ENCODE measurements at regions not wholly inside any gene's neighbourhood (a gene's known extent, or its start where the extent isn't known, plus 50 kb on each side); places are given as distances from the start of the nearest gene placed in this dataset.

GRCh38 chr1:103337779-103338178, 187.7 kb upstream of the RNPC3 start:
- H2AFZ ChIP-seq (ENCODE audit: control insufficient read depth, low read depth, low read length): peak overlapping the region; percentile 55; the same call in 1 of the 2 replicates
- no peaks in the 10 kb centered on the region for H4K20me1 ChIP-seq (ENCODE audit: control insufficient read depth, insufficient read depth)
- POLR2A ChIA-PET: no interaction called here
- H3K27ac ChIP-seq (ENCODE audit: control insufficient read depth, insufficient read depth): no peak overlapping the region
- SMC1A ChIA-PET (ENCODE audit: uncharacterized antibody, unreplicated experiment): no interaction called here
- no peaks in the 10 kb centered on the region for H3K79me2 ChIP-seq (ENCODE audit: control insufficient read depth, insufficient read depth, low read length)
- FAIRE-seq (no peak), ATAC-seq (no peak), DNase-seq (ENCODE audit: low read depth, low spot score) (no peak)
- H3K9ac ChIP-seq (ENCODE audit: control insufficient read depth, insufficient read depth, low read length): no peak overlapping the region
- CTCF ChIA-PET: no interaction called here
- in situ Hi-C loops (cut with MboI) (no loop called here), intact Hi-C loops (cut with micrococcal nuclease; ENCODE audit: unreplicated experiment) (no loop called here)
- RAD21 ChIA-PET (ENCODE audit: unreplicated experiment): no interaction called here
- no peaks in the 10 kb centered on the region for H3K27me3 ChIP-seq (replicated peaks in 1 of 2; ENCODE audit: control insufficient read depth in 2 of 2, insufficient read depth in 2 of 2, low read length in 1 of 2)
- H3K4me3 ChIP-seq: no peak overlapping the region
- no peak overlapping the region for H3K4me2 ChIP-seq (ENCODE audit: control insufficient read depth, insufficient read depth)
- H3K4me1 ChIP-seq (ENCODE audit: control insufficient read depth, insufficient read depth, low read length): no peaks in the 10 kb centered on the region
- no peaks in the 10 kb centered on the region for H3K9me3 ChIP-seq (replicated peaks; ENCODE audit: control insufficient read depth, insufficient read depth, low read length)
- no peaks in the 10 kb centered on the region for H3K36me3 ChIP-seq (ENCODE audit: control insufficient read depth in 2 of 2, insufficient read depth in 2 of 2, low read length in 1 of 2)
- WGBS (ENCODE audit: insufficient coverage, insufficient replicate concordance, low lambda C conversion rate, missing lambda C conversion rate): 46% methylated on average over 4 of the region's 4 CpGs
- no TSS peak for BruUV-seq (replicated peaks)
- TF ChIP-seq RCOR1 (conservative IDR thresholded peaks at IDR 0.05; ENCODE audit: low read depth, low read length) (no peak), NBN (IDR thresholded peaks at IDR 0.05) (0 out of 2 replicates have a peak, but pooled peaks have one; percentile 20), MLLT1 (IDR thresholded peaks at IDR 0.05) (peak; percentile 23; the same call in 1 of the 2 replicates)

GRCh38 chr1:103336408-103336807, 189.1 kb upstream of the RNPC3 start:
- CTCF ChIA-PET: no interaction called here
- no peak overlapping the region for H2AFZ ChIP-seq (ENCODE audit: control insufficient read depth, low read depth, low read length)
- POLR2A ChIA-PET: no interaction called here
- intact Hi-C loops (cut with micrococcal nuclease; ENCODE audit: unreplicated experiment): no loop called here
- H3K9me3 ChIP-seq (replicated peaks; ENCODE audit: control insufficient read depth, insufficient read depth, low read length): no peaks in the 10 kb centered on the region
- SMC1A ChIA-PET (ENCODE audit: uncharacterized antibody, unreplicated experiment): interaction anchor here (1.6 kb wide), 1 partner anchor 9 kb away, joined by 4 read pairs; no protein-coding TSS in a partner anchor
- ATAC-seq (no peak), DNase-seq (ENCODE audit: low read depth, low spot score) (no peak), FAIRE-seq (no peak)
- no peak overlapping the region for H3K9ac ChIP-seq (ENCODE audit: control insufficient read depth, insufficient read depth, low read length)
- no peaks in the 10 kb centered on the region for H3K79me2 ChIP-seq (ENCODE audit: control insufficient read depth, insufficient read depth, low read length)
- 76% methylated on average over 1 of the region's 1 CpG for WGBS (ENCODE audit: insufficient coverage, insufficient replicate concordance, low lambda C conversion rate, missing lambda C conversion rate)
- H3K36me3 ChIP-seq (ENCODE audit: control insufficient read depth in 2 of 2, insufficient read depth in 2 of 2, low read length in 1 of 2): no peaks in the 10 kb centered on the region
- RAD21 ChIA-PET (ENCODE audit: unreplicated experiment): no interaction called here
- no TSS peak for BruUV-seq (replicated peaks)
- no peak overlapping the region for H3K4me2 ChIP-seq (ENCODE audit: control insufficient read depth, insufficient read depth)
- H4K20me1 ChIP-seq (ENCODE audit: control insufficient read depth, insufficient read depth): no peaks in the 10 kb centered on the region
- in situ Hi-C loops (cut with MboI): no loop called here
- H3K4me3 ChIP-seq: no peak overlapping the region
- H3K4me1 ChIP-seq (ENCODE audit: control insufficient read depth, insufficient read depth, low read length): no peaks in the 10 kb centered on the region
- no peaks in the 10 kb centered on the region for H3K27me3 ChIP-seq (replicated peaks in 1 of 2; ENCODE audit: control insufficient read depth in 2 of 2, insufficient read depth in 2 of 2, low read length in 1 of 2)
- TF ChIP-seq CHD2 (IDR thresholded peaks at IDR 0.05; ENCODE audit: borderline replicate concordance, low read depth, low read length): no peak
- no peak overlapping the region for H3K27ac ChIP-seq (ENCODE audit: control insufficient read depth, insufficient read depth)
